ENCODE measurements at regions not wholly inside any gene's neighbourhood (a gene's known extent, or its start where the extent isn't known, plus 50 kb on each side); places are given as distances from the start of the nearest gene placed in this dataset.

- DNase-seq (ENCODE audit: low read depth in 2 of 2), result no peak
These were observed 819.3 kb upstream of the CELF2 start for GRCh38 chr10:10198363-10198762.

GRCh38 chr10:10204415-10204814 is 813.3 kb upstream of the CELF2 start:
- no peak for DNase-seq (ENCODE audit: low read depth in 2 of 2)

DNA sequence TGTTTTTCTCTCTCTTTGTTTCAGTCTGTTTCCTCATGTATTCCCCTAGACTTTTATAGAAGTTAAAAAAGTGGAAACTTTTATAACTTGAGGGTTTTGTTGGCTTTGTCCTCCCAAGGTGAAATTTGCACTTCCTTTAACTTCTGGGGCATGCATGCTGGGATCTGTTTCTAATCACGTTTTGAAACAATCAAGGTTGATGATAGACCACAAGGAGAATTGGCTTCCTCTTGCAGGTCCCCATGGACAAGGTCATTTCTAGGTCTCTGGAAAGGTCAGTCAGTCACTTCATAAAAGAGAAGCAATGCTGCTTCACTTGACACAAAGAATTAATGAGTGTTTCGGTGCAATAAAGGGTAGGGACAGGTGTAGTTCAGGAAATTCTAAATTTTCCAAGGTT is 811.8 kb upstream of the CELF2 start:
- DNase-seq (ENCODE audit: low read depth in 2 of 2), result no peak

GRCh38 chr10:10207538-10207937 is 810.1 kb upstream of the CELF2 start:
- no peak for DNase-seq (ENCODE audit: low read depth in 2 of 2)

DNA sequence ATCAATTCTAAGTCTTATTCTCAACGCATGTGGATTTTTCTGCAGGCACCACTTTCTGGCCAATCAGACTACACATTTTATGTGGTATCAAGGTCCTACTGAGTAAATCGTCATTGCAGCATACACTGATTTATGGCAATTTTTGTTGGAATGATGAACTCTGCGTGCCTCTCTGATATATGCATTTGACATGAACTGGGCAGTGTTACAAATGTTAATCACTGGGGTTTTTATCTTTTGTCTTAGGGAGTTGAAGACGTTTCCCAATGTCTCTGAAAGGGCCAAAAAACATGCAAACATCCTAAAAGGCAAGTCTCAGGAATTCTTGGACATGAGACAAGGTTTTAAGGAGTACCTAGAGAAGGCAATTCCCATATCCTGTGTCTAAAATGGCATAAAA is 809.5 kb upstream of the CELF2 start:
- no peak for DNase-seq (ENCODE audit: low read depth in 2 of 2)

- DNase-seq (ENCODE audit: low read depth in 2 of 2), result no peak
These were observed 808.5 kb upstream of the CELF2 start for GRCh38 chr10:10209167-10209566.

DNA sequence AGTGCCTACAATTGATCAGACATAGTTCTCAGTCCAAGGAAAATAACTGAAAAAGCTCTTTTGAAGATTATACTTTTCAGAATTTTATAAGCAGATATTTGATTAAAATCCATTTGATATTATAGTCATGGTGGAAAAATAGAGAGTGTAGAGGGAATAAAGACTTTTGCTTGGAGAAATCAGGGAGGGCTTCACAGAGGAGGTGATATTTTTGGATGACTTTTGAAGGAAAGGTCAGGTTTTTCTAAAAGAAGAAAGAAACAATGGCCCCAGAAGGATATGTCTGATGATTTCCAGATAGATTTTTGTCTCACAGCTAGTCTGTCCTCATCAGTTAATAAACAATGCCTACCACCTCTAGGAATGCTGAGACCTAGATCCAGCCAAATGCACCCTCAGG is 806.3 kb upstream of the CELF2 start:
- no peak for DNase-seq (ENCODE audit: low read depth in 2 of 2)

DNA sequence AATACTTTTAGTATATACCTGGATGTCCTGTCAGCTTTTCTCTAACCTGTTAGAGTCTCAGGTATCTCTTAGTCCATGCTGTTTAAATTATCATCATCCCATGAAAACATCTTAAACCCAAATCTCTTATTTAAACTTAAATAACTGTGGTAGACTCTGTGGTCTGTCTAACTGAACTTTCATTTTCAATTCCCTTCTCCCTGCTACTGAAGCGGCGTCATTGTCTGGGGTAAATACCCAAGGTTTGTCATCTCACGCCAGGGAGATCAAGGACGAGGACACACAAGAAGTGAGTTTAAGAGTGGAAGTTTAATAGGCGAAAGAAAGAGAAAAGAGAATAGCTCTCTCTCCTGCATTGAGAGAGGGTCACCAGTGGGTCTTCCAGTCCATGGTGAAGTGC is 804.4 kb upstream of the CELF2 start:
- DNase-seq (ENCODE audit: low read depth in 2 of 2), result no peak

DNA sequence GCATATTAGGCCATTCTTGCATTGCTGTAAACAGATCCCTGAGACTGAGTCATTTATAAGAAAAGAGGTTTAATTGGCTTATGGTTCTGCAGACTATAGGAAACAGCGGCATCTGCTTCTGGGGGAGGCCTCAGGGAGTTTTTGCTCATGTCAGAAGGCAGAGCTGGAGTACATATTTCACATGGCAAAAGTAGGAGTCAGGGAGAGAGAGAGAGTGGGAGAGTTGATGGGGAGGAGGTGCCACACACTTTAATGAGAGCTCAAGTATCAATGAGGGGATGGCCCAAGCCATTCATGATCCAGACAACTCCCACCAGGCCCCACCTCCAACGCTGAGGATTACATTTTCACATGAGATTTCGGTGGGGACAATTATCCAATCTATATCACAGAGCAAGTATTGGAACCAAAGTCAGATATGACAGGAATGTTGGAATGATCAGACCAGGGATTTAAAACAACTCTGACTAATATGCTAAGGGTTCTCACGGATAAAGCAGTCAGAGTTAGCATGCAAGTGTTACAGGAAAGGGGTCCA is 795.3 kb upstream of the CELF2 start:
- DNase-seq (ENCODE audit: low read depth in 2 of 2), result no peak

DNA sequence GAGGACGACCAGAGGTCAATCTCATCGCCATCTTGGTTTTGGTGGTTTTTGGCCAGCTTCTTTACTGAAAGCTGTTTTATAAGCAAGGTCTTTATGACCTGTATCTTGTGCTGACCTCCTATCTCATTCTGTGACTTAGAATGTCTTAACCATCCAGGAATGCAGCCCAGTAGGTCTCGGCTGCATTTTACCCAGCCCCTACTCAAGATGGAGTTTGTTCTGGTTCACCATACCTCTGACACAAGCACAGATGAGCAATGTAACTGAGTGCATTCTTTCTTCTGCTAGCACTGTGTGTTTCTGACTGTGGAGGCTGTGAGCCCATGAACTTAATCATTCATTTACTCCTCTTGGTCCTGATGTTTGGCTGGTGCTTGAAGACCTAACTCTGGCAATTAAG is 794.5 kb upstream of the CELF2 start:
- no peak for DNase-seq (ENCODE audit: low read depth in 2 of 2)

- DNase-seq (ENCODE audit: low read depth in 2 of 2), result no peak
These were observed 792.5 kb upstream of the CELF2 start for GRCh38 chr10:10225136-10225676.

- no peak for DNase-seq (ENCODE audit: low read depth in 2 of 2)
These were observed 784.4 kb upstream of the CELF2 start for GRCh38 chr10:10233229-10233628.

DNA sequence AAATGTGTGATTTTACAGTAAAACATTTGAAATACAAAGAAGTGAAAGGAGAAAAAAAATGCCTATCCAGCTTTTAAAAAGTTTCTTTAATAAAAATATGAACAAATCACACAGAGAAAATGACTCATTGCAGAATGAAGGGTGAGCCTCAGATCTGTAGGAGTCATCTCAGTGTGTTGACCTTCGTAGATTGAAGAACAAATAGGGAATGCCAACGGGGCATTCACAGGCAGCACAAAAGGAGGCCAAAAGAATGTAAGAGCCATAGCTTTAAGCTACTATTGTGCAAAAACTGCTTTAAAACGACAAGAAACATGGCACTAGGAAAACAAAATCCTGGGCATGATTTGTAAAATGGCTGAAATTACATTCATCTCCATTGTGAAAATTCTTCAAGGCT is 782.7 kb upstream of the CELF2 start:
- DNase-seq (ENCODE audit: low read depth in 2 of 2), result no peak

GRCh38 chr10:10247585-10247984 is 770.1 kb upstream of the CELF2 start:
- no peak for DNase-seq (ENCODE audit: low read depth in 2 of 2)

DNA sequence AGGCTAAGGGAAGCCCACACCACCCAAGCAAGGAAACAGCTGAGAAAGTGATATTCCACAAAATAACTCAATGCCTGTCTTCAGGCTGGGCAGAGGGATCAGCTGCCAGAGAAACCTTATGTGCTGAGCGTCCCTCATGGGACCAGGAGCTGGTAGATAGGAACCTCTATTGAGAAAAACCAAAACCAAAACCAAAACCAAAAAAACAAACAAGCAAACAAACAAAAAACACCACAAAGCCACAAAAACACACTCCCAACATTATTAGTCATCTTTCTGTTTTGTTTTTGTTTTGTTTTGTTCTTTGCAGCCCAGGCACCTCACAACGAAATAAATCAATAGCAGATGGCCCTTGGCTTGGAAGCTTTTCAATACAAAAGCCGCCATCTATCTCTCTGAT is 760.8 kb upstream of the CELF2 start:
- no peak for DNase-seq (ENCODE audit: low read depth in 2 of 2)

DNA sequence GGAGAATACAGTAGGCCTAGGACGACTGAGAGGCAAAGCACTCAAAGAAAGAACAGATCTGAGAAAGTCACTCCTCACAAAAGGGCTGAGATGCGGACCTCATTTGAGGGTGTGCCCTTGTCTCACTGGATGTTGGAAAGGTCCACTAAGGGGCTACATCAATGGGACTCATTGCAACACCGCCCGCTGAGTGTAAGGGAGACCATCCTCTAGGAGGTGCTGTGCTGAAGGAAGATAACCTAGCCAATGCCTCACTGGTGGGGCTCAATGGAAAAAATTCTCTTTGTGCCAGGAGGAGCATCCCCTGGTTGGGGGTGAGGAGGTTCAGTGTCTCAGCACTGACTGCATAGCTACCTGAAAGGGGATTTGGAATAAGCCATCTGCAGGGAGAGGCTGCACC is 758.7 kb upstream of the CELF2 start:
- no peak for DNase-seq (ENCODE audit: low read depth in 2 of 2)

- DNase-seq (ENCODE audit: low read depth in 2 of 2), result no peak
These were observed 747.3 kb upstream of the CELF2 start for GRCh38 chr10:10270126-10271050.

- no peak for DNase-seq (ENCODE audit: low read depth in 2 of 2)
These were observed 746.0 kb upstream of the CELF2 start for GRCh38 chr10:10271639-10272192.

DNA sequence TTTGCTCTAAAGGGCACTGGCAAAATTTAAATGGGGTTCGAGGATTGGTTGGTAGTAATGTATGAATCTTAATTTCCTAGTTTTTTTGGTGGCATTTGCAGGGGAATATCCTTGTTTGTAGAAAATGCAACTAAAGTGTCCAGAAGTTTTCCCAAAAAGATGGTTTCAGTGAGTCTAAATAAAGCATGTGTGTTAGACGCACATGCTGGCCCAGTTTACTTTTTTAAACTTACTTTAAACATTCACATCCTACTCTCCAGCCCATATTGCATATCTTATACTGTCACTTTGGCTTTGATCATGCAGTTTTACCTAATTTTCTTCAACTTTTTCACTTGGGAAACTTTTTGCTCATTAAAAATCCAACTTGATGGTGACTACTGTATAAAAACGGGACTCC is 744.0 kb upstream of the CELF2 start:
- no peak for DNase-seq (ENCODE audit: low read depth in 2 of 2)

DNA sequence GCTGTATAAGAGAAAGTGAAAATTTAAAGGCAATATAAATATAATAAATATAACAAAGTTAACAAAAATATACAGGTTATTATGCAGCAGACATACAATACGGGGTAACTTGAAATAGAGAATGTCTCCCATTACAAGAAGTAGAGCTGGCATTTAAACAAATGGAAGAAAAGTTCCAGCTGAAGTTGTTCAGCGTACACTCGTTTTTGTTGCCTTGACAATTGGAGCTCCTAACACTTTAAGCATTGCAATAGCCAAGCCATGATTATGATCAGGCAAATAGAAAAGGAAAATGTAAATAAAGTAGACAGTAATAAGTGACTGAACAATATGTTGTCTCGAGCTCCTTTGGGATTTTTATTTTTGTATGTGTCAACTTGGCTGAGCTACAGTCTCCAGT is 737.8 kb upstream of the CELF2 start:
- DNase-seq (ENCODE audit: low read depth in 2 of 2), result no peak

DNA sequence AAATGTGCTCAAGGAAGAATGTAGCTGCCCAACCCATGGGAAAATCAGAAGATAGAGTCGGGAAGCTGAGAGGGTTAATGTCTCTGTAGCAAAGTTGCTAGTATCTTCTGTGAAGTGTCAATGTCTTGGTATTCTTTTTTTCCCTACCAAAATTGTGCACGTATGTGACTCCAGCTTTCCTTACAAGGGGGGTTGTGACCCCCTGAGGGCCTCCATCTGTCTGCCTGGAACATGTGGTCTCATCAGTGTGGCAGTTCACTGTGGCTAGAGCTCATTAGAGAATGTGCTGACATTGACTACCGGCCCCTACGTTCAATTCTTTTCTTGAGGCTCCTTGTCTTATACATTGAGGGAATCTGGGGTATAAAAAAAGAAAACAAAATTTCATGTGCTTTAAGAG is 725.2 kb upstream of the CELF2 start:
- DNase-seq (ENCODE audit: low read depth in 2 of 2), result no peak

DNA sequence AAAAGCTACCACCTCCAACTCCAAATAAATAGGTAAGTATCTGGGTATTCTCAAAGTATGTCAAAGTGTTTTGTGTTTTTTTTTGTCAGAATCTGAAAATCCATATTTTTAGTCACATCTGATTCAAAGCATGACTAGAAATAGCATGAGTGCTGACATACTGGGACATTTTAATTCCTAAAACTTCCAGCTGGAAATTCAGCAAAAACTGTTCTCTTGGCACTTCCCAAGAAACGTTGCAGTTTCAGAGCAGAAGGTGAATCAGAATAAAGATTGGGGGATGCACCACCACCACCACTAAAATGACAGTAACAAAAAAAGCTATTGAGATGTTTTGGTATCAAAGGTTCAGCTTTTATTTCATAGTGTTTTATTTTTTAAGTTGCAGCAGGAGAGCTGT is 724.6 kb upstream of the CELF2 start:
- DNase-seq (ENCODE audit: low read depth in 2 of 2), result no peak

DNA sequence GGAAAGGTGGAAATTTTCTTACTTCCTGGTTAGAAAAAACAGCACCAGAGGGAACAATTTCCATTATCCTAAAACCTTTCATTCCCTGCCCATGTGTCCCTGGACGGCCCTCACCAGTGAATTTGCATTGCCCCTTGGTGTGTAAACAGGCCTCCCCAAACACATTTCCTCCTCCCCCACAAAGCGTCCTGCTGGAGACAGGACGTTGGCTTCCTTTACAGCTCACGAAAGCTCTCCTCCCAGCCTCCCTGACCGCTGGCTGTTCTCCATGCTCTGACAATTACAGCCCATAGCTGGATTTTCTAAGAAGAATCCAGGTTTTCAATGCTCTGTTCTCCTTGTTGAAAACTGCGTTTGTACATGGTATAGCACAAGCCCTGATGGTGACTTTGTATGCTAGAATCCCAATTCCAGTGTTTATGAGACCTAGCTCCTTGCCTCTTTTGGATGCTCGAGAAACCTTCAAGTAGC is 724.2 kb upstream of the CELF2 start:
- no peak for DNase-seq (ENCODE audit: low read depth in 2 of 2)
